ENCODE measurements at regions not wholly inside any gene's neighbourhood (a gene's known extent, or its start where the extent isn't known, plus 50 kb on each side); places are given as distances from the start of the nearest gene placed in this dataset.
"Not testable (repeated sequence)": the region's sequence is repeated elsewhere in the genome, so short reads cannot be mapped to it uniquely, and the experiment has no call there.

DNA sequence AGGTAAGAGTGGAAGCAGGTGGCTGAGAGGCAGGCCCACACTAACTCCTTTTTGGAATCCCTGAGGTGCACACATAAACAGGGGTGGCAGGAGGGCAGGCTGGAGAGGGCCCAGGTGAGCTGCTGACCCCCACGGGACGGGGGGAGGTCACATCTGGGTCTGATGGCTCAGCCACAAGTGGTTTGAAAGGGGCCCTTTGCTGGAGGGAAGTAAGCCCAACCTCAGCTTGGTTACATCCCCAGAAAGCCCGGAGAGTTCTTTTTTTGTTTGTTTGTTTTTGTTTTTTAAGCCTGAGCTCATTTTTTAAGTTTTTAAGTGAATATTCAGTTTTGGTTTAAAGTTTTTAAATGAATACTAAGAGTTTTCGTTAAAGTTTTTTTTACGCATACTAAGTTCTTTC is 72.8 kb upstream of the CUX1 start:
- no peak for DNase-seq

DNA sequence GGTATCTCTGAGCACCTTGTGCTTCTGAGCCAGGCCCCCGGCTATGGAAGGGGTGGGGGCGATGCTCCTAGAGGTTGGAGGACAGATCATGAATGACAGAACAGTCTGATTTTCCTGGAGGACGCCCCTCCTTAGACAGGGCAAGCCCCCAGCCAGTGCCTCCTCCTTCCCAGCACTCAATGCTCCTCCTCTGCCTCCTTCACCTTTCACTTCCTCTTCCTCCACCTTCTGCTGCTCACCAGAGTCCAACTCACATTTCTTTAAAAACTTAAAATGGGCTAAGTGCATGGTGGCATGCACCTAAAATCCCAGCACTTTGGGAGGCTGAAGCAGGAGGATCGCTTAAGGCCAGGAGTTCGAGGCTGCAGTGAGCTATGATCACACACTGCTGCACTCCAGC is 71.1 kb upstream of the CUX1 start:
- DNase-seq, result no peak

DNA sequence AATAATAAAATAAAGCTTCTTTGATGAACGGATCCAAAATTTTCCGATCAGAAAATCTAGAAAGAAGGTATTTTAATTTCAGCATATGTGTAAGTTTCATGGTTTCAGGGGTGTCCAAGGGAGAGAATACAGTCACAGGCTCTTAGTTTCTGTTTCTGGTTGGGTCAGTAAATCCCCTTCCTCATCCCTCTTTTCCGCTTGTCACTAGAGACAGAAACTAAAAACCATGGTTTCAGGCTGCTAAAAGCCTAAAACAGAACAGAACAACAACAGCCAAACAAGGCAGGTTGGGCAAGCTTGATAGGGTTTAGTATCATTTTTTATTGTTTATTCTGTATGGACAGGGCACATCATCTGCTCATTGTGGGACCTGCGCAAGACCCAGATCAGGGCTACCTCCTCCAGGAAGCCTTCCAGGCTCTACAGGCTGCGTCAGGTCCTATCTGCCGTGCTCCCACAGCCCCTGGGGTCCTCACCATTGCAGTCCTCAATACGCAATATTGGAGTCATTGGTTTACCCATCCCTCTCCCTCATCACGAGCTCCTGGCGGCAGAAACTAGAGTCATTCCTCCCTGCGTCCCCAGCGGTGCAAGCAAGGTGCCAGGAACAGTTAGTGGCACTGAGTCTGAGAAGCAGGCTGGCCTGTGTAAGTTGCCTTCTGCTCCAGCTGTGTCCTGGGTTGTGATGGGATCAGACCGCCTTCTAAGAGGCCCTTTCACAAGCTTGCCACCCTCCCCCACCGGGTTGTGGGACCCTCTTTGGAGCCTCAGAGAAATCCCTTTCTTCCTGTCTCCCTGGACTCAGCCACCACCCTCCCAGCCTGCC is 70.2 kb upstream of the CUX1 start:
- no peak for DNase-seq

DNA sequence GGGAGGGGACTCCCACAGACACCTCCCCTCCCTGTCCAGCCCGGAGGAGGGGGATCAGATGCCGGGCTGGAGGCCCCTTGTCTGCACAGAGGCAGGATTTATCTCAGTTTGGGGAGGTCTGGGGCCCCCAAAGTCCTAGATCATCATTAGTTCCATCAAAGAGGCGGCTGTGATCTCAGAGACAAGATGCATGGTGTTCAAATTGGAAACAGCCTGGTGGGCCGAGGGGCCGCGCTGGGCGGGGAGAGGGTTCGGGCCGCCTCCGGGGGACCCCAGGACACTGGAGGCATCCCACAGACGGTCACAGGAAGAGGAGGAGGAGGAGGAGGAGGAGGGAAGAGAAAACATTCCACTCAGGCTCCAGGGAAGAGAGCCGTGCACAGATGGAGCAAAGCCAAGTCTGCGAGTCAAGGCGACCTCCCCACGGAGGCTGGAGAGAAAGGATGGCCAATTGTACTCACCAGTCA is 69.5 kb upstream of the CUX1 start:
- no peak for DNase-seq

DNA sequence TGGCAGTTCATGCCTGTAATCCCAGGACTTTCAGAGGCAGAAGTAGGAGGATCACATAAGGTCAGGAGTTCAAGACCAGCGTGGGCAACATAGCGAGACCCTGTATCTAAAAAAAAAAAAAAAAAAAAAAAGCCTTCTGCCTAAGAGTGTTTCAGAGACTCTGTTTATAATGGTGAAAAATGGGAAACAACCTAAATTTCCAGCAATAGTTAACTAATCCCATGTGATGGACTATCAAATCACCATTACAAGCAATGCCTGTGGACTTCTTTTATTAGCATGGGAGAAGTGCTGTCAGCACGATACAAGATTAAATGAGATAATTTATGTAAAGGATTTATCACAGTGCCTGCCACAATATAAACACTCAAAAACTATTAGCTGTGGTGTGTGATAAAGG is 67.5 kb upstream of the CUX1 start:
- no peak for DNase-seq

DNA sequence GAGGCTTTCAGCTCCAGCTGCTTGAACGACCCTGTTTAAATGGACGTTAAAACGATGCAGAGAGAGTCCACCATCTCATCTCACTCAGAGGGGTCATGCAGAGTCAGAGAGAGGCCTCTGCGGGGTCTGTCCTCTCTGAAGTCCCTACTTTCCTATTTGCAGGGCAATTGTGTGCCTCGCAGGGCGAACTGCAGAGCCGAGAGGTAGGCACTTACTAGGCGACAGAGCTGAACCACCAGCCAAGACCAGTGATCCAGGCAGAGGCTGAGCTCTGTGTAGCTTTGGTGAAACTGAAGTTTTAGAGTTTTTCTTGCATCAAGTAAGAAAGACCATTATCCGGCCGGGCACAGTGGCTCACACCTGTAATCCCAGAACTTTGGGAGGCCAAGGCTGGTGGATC is 64.1 kb upstream of the CUX1 start:
- no peak for DNase-seq

DNA sequence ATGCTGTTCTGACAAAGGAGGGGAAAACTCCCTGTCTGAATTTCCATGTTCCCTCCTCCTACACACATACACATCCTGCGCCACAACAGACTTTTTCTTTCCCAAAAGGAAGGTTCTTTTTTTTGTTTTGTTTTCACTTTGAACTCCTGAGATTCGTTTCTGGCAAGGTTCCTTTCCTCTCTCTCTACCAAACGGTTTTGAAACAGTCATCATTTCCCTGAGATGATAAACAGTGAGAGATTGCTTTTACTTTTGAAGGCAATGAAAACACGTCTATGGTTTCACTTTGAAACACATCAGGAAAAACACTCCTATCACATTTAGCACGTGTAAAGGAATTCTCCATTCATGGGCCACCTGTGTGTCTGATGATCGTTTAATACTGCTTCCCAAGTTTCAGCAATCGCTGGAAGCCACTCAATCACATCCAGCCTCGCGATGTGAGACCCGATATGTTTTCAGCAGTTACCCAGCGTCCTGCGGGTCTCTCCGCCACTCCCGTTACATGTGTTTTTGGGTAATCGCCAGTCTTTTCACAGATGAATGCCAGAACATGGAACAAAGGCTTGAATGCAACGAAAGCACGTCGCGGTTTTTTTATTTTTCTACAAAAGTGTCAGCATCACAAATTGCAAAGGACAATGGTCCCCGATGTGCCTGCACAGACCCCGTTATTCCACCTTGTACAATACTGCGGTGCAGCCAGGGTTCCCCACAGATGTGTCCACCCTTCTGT is 62.8 kb upstream of the CUX1 start:
- DNase-seq, result peak in 1 of 2 experiments; percentile 15

DNA sequence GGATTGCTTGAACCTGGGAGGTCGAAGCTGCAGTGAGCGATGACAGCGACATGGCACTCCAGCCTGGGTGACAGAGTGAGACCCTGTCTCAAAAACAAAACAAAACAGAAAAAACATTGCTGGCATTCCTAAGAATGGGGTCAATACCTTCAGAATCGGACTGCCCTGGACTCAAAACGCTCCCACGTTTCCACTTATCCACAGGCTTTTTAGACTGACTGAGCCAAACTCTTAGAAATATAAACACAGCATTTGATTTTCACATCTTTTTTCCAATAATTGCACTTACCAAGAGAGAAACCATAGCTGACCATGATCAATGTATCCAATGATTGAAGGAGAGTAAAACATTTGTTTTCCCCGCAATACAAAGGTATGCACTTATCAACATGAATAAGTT is 59.5 kb upstream of the CUX1 start:
- DNase-seq, result no peak

DNA sequence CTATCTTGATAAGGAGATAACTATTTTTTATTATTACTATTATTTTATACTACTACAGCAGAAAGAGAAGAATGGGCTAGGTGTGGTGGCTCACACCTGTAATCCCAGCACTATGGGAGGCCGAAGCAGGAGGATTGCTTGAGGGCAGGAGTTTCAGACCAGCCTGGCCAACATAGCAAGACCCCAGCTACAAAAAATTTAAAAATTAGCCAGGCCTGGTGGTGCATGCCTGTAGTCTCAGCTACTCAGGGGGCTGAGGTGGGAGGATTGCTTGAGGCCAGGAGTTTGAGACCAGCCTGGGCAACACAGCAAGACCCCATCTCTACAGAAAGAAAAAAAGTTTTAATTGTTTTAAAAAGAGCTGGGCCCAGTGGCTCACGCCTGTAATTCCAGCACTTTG is 58.9 kb upstream of the CUX1 start:
- DNase-seq, result not testable (repeated sequence)

DNA sequence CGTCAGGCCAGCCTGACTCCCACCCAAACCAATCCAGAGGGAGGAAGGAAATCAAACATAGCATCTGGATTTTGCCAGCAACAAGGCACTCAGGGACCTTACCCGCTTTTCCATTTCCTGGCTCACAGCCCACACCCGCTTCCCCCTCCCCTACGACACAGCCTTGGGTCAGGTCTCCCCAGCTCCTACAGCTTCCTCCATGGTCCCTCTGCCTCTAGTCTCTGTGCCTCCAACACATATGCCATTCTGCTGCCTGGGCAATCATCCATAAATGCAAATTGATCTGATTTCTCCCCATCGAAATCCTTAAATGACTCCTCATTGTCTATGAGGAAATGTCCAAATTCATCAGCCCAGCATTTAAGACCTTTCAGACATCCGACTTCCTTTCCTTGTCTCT is 53.2 kb upstream of the CUX1 start:
- peak in 1 of 2 experiments; percentile 8 for DNase-seq

DNA sequence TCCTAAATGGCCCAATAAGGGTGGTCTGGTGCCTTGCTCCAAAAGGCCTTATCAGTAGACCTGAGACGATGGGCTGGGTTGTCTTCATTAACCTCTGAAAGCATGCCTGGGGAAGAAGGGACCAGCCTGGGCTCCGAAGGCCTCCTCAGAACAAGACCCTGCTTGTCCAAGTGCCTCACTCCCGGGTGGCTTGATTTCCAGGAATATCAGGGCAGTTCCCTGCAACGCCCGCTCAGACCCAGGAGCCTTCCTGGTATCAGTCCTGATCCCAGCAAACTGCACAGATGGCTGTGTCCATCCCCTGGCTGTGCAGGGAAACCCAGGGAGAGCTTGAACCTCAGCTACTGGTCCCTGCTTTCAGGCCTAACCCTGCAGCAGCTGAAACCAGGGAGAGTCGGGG is 49.9 kb upstream of the CUX1 start:
- no peak for DNase-seq

Measured in NCI-H2081 (cell line).